ENCODE measurements at regions not wholly inside any gene's neighbourhood (a gene's known extent, or its start where the extent isn't known, plus 50 kb on each side); places are given as distances from the start of the nearest gene placed in this dataset.
"Not testable (repeated sequence)": the region's sequence is repeated elsewhere in the genome, so short reads cannot be mapped to it uniquely, and the experiment has no call there.

DNA sequence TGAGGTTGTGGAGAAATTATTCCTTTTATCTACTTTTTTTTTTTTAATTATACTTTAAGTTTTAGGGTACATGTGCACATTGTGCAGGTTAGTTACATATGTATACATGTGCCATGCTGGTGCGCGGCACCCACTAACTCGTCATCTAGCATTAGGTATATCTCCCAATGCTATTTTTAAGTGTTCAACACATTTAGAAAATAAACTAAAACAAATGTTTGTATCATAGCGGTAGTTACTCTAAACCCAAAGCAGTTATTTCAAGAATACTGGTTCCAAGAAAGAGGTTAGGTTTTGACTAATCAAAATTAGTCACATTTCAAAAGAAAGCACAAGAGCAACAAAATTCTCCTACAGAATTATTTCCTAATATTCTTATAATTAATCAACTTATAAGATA is 119.5 kb upstream of the SEM1 start:
- not testable (repeated sequence) for ATAC-seq, DNase-seq

- ATAC-seq, result no peak
- no peak for DNase-seq
These were observed 121.8 kb upstream of the SEM1 start for GRCh38 chr7:96831446-96831845.

GRCh38 chr7:96832092-96832662 is 122.5 kb upstream of the SEM1 start:
- DNase-seq, result no peak
- ATAC-seq, result no peak

DNA sequence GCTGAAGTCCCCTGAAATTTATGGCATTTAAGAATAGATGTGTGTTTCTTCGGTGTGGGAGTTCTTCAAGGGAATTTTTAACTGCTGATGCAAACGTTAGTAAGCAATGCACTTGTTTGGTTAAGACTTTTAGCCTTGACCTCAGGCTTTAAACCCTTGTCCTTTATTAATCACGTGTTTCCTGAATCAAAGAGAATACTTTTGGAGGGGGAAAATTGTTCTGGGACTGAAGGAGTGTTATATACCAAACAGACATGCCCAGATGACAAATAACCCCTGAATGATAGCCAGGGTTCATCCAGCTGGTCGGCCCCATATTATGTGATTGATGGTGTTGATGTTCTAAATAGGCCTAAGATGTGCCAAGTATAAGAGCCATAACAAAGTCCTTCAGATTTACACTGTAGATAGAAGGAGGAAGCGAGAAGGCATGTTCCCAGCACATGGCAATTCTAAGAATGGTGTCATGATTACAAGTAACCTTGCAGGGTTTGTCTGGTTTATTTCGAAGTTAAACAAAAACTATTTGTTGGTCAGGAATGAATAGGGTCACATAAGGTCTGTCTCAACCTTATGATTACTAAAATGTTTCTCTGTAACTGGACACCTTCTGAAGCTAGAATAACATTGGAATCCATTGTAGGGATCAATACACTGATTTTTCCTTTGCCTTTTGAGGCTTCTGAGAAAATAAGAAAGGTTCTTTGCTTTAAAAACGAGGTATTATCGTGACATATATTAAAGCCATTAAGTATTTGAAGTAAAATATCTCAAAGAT is 124.2 kb upstream of the SEM1 start:
- ATAC-seq (no peak), DNase-seq (no peak)

DNA sequence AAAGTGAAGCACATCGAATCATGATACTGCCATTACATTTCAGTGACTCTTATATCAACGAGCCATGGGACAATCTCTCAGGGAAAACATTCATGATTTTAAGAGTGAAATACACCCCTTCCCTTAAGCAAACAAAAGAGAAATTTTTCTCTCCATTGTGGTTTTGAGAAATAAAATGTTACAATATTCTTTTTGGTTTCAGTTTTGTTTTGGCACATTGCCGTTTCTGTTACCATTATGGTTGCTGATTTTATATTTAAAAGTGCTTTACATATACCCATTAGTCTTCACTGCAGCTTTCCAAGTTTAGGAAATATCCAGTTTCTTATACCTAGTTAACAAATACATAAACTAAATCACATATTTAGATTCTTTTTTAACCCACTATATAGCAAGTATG is 126.8 kb upstream of the SEM1 start:
- no peak for ATAC-seq
- no peak for DNase-seq

- ATAC-seq (peak; percentile 93), DNase-seq (no peak)
These were observed 127.9 kb upstream of the SEM1 start for GRCh38 chr7:96837593-96837992.

- ATAC-seq (no peak), DNase-seq (no peak)
These were observed 128.8 kb upstream of the SEM1 start for GRCh38 chr7:96838481-96838880.

DNA sequence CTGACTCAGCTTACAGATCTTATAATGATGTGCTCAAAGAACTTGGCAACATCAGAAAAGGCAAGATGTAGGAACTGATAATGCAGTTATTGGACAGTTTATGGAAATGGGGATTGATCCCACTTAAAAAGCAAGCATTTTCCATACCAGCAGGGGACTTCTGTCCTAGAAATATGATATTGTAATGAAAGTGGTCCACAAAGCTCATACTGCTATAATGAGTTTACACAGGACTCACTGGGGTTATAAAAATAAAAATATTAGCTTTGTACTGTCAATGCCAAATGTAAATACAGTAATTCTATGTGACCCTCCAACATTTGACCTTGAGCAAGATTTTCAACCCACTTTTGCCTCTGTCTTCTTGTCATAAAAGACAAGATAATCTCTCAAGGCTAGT is 145.5 kb upstream of the SEM1 start:
- ATAC-seq (no peak), DNase-seq (no peak)

DNA sequence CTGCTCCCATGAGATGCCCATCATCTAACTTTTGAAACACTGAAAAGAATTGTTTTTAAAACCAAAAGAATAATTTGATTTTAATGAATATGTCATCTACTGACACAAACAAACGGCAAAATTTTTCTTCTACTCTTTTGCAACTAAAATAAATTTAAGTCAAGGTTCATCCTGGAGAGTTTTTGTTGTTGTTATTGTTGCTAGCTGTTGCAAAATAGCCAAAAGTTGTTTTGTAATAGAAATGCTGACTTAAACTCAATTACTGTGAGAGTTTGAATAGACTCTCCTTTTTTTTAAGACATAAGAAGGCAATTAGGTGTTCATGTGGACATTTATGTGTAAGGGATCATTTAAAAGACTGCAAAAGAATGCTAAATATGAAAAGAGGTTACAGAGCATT is 146.0 kb upstream of the SEM1 start:
- ATAC-seq (no peak), DNase-seq (no peak)

DNA sequence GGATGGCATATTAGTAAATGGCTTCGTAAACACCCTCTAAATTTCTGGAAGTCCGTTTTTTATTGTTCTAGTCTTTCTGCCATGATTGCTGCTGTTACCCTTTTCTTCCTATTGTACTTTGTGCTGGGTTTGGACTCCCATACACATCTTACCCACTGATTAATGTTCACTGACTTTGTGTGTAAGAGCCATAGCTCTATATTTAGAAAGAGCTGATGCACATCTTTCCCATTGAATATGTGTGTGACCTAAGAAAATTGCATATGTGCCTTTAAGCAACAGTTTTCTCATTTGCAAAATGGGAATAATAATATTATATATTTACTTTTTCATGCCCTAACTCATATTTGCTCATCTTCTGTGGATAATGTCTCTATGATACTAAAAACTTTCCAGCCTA is 135.8 kb upstream of the DLX6 start:
- ATAC-seq (no peak), DNase-seq (no peak)

GRCh38 chr7:96870185-96870584 is 135.2 kb upstream of the DLX6 start:
- no peak for ATAC-seq
- no peak for DNase-seq

GRCh38 chr7:96870934-96871333 is 134.4 kb upstream of the DLX6 start:
- DNase-seq, result no peak
- no peak for ATAC-seq

GRCh38 chr7:96887426-96887825 is 117.9 kb upstream of the DLX6 start:
- DNase-seq, result no peak

GRCh38 chr7:96899108-96899507 is 106.2 kb upstream of the DLX6 start:
- ATAC-seq (no peak), DNase-seq (no peak)

More at GRCh38 chr7:96887426-96887825, 117.9 kb upstream of the DLX6 start:
- ATAC-seq, result no peak

GRCh38 chr7:96901822-96902445 is 103.4 kb upstream of the DLX6 start:
- DNase-seq, result no peak
- no peak for ATAC-seq

GRCh38 chr7:96903906-96904305 is 101.4 kb upstream of the DLX6 start:
- ATAC-seq (no peak), DNase-seq (no peak)

GRCh38 chr7:96910486-96910885 is 94.9 kb upstream of the DLX6 start:
- DNase-seq, result no peak
- ATAC-seq, result no peak

DNA sequence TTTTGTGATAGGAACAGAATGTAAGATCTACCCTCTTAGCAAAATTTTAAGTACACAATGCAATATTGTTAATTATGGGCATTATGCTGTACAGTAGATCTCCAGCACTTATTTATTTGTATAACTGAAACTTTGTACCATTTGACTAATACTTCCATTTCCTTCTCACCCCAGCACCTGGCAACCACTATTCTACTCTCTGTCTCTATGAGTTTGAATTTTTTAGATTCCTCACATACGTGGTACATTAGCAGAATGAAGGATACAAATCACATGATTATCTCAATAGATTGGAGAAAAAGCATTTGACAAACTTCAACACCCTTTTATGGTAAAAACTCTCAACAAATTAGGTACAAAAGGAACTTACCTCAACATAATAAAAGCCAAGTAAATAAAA is 90.3 kb upstream of the DLX6 start:
- DNase-seq, result no peak
- no peak for ATAC-seq

GRCh38 chr7:96920064-96920463 is 85.3 kb upstream of the DLX6 start:
- no peak for ATAC-seq
- DNase-seq, result no peak

- DNase-seq (no peak), ATAC-seq (no peak)
These were observed 84.6 kb upstream of the DLX6 start for GRCh38 chr7:96920713-96921112.

DNA sequence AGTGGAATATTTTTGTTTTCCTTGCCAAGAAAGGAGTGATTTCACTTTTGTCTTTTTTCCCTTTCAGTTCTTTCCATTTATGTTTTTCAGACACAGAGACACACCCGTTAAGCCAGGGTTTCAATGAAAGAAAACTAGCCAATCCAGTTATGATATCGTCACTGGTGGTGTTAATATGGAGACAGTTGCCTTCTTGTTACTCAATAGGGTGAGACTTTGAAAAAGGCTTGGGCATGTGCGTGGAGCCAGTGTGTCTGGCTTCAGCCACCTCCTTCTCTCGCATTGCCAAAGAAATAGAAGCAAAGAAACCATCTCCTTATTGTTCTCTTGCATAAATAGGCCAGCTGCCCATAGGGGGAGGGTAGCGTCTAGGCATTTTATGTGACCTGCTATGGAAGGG is 84.1 kb upstream of the DLX6 start:
- ATAC-seq (no peak), DNase-seq (no peak)

DNA sequence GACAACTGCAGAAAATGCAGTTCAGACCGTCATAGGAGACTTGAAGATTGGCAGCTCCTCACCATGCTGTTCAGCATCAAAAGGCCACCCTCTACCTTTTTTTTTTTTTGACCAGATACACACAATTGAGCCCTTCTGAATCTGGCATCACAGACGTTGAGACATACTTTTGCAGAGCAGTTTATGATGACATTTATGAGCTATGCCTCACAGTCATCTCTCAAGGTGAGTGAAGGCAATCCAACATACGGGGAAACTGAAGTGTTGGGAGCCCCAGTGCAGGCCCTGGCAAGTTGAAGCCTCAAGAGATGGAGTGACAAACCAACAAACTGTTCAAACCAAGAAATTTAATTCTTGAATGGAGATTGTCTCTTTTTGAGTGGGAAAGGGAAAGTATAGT is 83.6 kb upstream of the DLX6 start:
- DNase-seq (no peak), ATAC-seq (no peak)

DNA sequence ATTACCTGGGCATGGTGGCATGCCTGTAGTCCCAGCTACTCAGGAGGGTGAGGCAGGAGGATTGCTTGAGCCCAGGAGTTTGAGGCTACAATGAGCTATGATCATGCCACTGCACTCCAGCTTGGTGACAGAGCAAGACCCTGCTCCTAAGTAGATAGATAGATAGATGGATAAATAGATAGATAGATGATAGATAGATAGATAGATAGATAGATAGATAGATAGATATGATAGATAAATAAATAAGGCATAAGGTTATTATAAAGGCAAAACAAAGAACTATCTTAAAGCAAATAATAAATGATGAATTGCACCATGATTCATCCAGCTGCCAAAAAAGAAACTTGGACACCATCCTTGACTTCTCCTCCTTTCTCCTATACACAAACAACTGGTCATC is 82.0 kb upstream of the DLX6 start:
- DNase-seq, result not testable (repeated sequence)

GRCh38 chr7:96927131-96927530 is 78.2 kb upstream of the DLX6 start:
- no peak for DNase-seq
- no peak for ATAC-seq

More for the DNA sequence above, 82.0 kb upstream of the DLX6 start:
- ATAC-seq, result not testable (repeated sequence)
